ENCODE measurements at regions not wholly inside any gene's neighbourhood (a gene's known extent, or its start where the extent isn't known, plus 50 kb on each side); places are given as distances from the start of the nearest gene placed in this dataset.

- no peak for TF ChIP-seq CTCF (IDR thresholded peaks at IDR 0.05; ENCODE audit: extremely low read depth, low read depth, low read length)
- no peak overlapping the region for H3K4me2 ChIP-seq (ENCODE audit: insufficient read depth, low read length)
- H3K36me3 ChIP-seq (ENCODE audit: insufficient read depth, low read length), result no peaks in the 10 kb centered on the region
- no peak for DNase-seq (ENCODE audit: insufficient read length, low spot score, missing footprints)
- no peaks in the 10 kb centered on the region for H3K27me3 ChIP-seq (ENCODE audit: insufficient read depth, low read length)
- H2AFZ ChIP-seq (ENCODE audit: low read length), result no peak overlapping the region
- no peak overlapping the region for H3K27ac ChIP-seq (ENCODE audit: low read depth, low read length)
- peaks cover 3% of the 10 kb centered on the region for H3K9me3 ChIP-seq (ENCODE audit: low read depth, low read length)
- no peaks in the 10 kb centered on the region for H3K79me2 ChIP-seq (ENCODE audit: insufficient read depth, low read length)
- H3K4me3 ChIP-seq (ENCODE audit: insufficient read depth, low read length), result no peak overlapping the region
- H4K20me1 ChIP-seq (ENCODE audit: insufficient read depth, low read length), result no peaks in the 10 kb centered on the region
- no peaks in the 10 kb centered on the region for H3K4me1 ChIP-seq (ENCODE audit: insufficient read depth, low read length)
Observed at GRCh38 chr10:2054728-2055127, 317.4 kb upstream of the ADARB2 start.

DNA sequence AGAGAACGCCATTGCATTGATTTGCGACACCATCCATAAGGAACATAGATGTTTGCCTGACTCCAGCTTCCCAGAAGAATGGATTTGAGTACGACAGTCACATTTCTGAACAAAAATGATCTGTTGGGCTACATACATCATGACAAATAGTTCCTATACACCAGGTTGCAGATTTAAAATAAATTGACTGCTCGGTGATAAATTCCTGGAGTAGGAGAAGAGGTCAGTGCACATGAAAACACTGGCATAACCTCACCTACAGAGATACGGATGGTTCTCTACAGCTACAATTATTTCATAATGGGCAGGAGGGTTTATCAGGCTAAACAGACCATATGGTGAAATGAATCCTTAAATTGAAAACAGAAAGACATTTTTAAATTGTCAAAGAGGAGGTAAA is 316.5 kb upstream of the ADARB2 start:
- Histone ChIP-seq H3K36me3 (ENCODE audit: insufficient read depth, low read length) (no peaks in the 10 kb centered on the region), H3K9me3 (ENCODE audit: low read depth, low read length) (peaks cover 5% of the 10 kb centered on the region), H3K4me1 (ENCODE audit: insufficient read depth, low read length) (no peaks in the 10 kb centered on the region), H4K20me1 (ENCODE audit: insufficient read depth, low read length) (no peaks in the 10 kb centered on the region), H3K4me3 (ENCODE audit: insufficient read depth, low read length) (no peak overlapping the region), H3K27ac (ENCODE audit: low read depth, low read length) (no peak overlapping the region), H3K4me2 (ENCODE audit: insufficient read depth, low read length) (no peak overlapping the region), H2AFZ (ENCODE audit: low read length) (no peak overlapping the region), H3K79me2 (ENCODE audit: insufficient read depth, low read length) (no peaks in the 10 kb centered on the region), H3K27me3 (ENCODE audit: insufficient read depth, low read length) (no peaks in the 10 kb centered on the region)
- TF ChIP-seq CTCF (IDR thresholded peaks at IDR 0.05; ENCODE audit: extremely low read depth, low read depth, low read length), result no peak
- DNase-seq (ENCODE audit: insufficient read length, low spot score, missing footprints), result no peak

- no peak overlapping the region for H3K4me2 ChIP-seq (ENCODE audit: insufficient read depth, low read length)
- no peaks in the 10 kb centered on the region for H3K27me3 ChIP-seq (ENCODE audit: insufficient read depth, low read length)
- H3K4me1 ChIP-seq (ENCODE audit: insufficient read depth, low read length), result no peaks in the 10 kb centered on the region
- TF ChIP-seq CTCF (IDR thresholded peaks at IDR 0.05; ENCODE audit: extremely low read depth, low read depth, low read length), result no peak
- DNase-seq (ENCODE audit: insufficient read length, low spot score, missing footprints), result no peak
- no peak overlapping the region for H3K27ac ChIP-seq (ENCODE audit: low read depth, low read length)
- H3K36me3 ChIP-seq (ENCODE audit: insufficient read depth, low read length), result no peaks in the 10 kb centered on the region
- no peaks in the 10 kb centered on the region for H3K79me2 ChIP-seq (ENCODE audit: insufficient read depth, low read length)
- H3K9me3 ChIP-seq (ENCODE audit: low read depth, low read length), result peaks cover 7% of the 10 kb centered on the region
- H4K20me1 ChIP-seq (ENCODE audit: insufficient read depth, low read length), result no peaks in the 10 kb centered on the region
- H3K4me3 ChIP-seq (ENCODE audit: insufficient read depth, low read length), result no peak overlapping the region
- no peak overlapping the region for H2AFZ ChIP-seq (ENCODE audit: low read length)
Observed at GRCh38 chr10:2051108-2051507, 313.8 kb upstream of the ADARB2 start.

GRCh38 chr10:2049560-2049959 is 312.2 kb upstream of the ADARB2 start:
- no peaks in the 10 kb centered on the region for H3K4me1 ChIP-seq (ENCODE audit: insufficient read depth, low read length)
- H3K9me3 ChIP-seq (ENCODE audit: low read depth, low read length), result peaks cover 10% of the 10 kb centered on the region
- no peaks in the 10 kb centered on the region for H3K27me3 ChIP-seq (ENCODE audit: insufficient read depth, low read length)
- H3K36me3 ChIP-seq (ENCODE audit: insufficient read depth, low read length), result no peaks in the 10 kb centered on the region
- no peak overlapping the region for H2AFZ ChIP-seq (ENCODE audit: low read length)
- no peak overlapping the region for H3K4me2 ChIP-seq (ENCODE audit: insufficient read depth, low read length)
- TF ChIP-seq CTCF (IDR thresholded peaks at IDR 0.05; ENCODE audit: extremely low read depth, low read depth, low read length), result no peak
- H3K27ac ChIP-seq (ENCODE audit: low read depth, low read length), result no peak overlapping the region
- no peak for DNase-seq (ENCODE audit: insufficient read length, low spot score, missing footprints)
- H3K79me2 ChIP-seq (ENCODE audit: insufficient read depth, low read length), result no peaks in the 10 kb centered on the region
- no peaks in the 10 kb centered on the region for H4K20me1 ChIP-seq (ENCODE audit: insufficient read depth, low read length)
- no peak overlapping the region for H3K4me3 ChIP-seq (ENCODE audit: insufficient read depth, low read length)

All from osteoblast (primary cell).